ENCODE measurements at regions not wholly inside any gene's neighbourhood (a gene's known extent, or its start where the extent isn't known, plus 50 kb on each side); places are given as distances from the start of the nearest gene placed in this dataset.
A peak's percentile ranks its signal among the peaks of the same experiment; 100 is the strongest.

- H3K27ac ChIP-seq (ENCODE audit: low read depth, low read length): no peak overlapping the region
- no peak for TF ChIP-seq EZH2phosphoT487 (IDR thresholded peaks at IDR 0.05; ENCODE audit: borderline replicate concordance, low read length)
- peak; percentile 22 for TF ChIP-seq CTCF (IDR thresholded peaks at IDR 0.05; ENCODE audit: low read depth, low read length, poor library complexity, severe bottlenecking)
- H3F3A ChIP-seq (ENCODE audit: control insufficient read depth, insufficient read depth): no peaks in the 10 kb centered on the region
- H3K9me2 ChIP-seq (replicated peaks; ENCODE audit: control insufficient read depth, low read length): no peaks in the 10 kb centered on the region
- no peaks in the 10 kb centered on the region for H4K20me1 ChIP-seq (ENCODE audit: control insufficient read depth, insufficient read depth, low read depth, low read length)
- no peaks in the 10 kb centered on the region for H3K27me3 ChIP-seq (ENCODE audit: control insufficient read depth, low read length)
- H3K4me3 ChIP-seq (ENCODE audit: low read length): no peak overlapping the region
- no peaks in the 10 kb centered on the region for H3K79me2 ChIP-seq (ENCODE audit: control insufficient read depth, low read length)
- no peaks in the 10 kb centered on the region for H3K4me1 ChIP-seq (ENCODE audit: control insufficient read depth, low read length)
- H3K36me3 ChIP-seq (ENCODE audit: control insufficient read depth, low read length): no peaks in the 10 kb centered on the region
- H3K4me2 ChIP-seq (ENCODE audit: low read length): no peak overlapping the region
- H3K9me3 ChIP-seq (ENCODE audit: control insufficient read depth, insufficient read depth, low read length): no peaks in the 10 kb centered on the region
Observed at GRCh38 chr15:47551079-47551478, 166.2 kb upstream of the SEMA6D start.

GRCh38 chr15:47551546-47551945 lies 165.8 kb upstream of the SEMA6D start:
- Histone ChIP-seq H3K4me2 (ENCODE audit: low read length) (no peak overlapping the region), H3K27ac (ENCODE audit: low read depth, low read length) (no peak overlapping the region), H3K4me1 (ENCODE audit: control insufficient read depth, low read length) (no peaks in the 10 kb centered on the region), H3F3A (ENCODE audit: control insufficient read depth, insufficient read depth) (no peaks in the 10 kb centered on the region), H3K27me3 (ENCODE audit: control insufficient read depth, low read length) (no peaks in the 10 kb centered on the region), H4K20me1 (ENCODE audit: control insufficient read depth, insufficient read depth, low read depth, low read length) (no peaks in the 10 kb centered on the region), H3K9me2 (replicated peaks; ENCODE audit: control insufficient read depth, low read length) (no peaks in the 10 kb centered on the region), H3K9me3 (ENCODE audit: control insufficient read depth, insufficient read depth, low read length) (no peaks in the 10 kb centered on the region), H3K36me3 (ENCODE audit: control insufficient read depth, low read length) (no peaks in the 10 kb centered on the region), H3K4me3 (ENCODE audit: low read length) (no peak overlapping the region), H3K79me2 (ENCODE audit: control insufficient read depth, low read length) (no peaks in the 10 kb centered on the region)
- TF ChIP-seq CTCF (IDR thresholded peaks at IDR 0.05; ENCODE audit: low read depth, low read length, poor library complexity, severe bottlenecking) (no peak), EZH2phosphoT487 (IDR thresholded peaks at IDR 0.05; ENCODE audit: borderline replicate concordance, low read length) (no peak)

- no peak overlapping the region for H3K4me2 ChIP-seq (ENCODE audit: low read length)
- no peaks in the 10 kb centered on the region for H3K36me3 ChIP-seq (ENCODE audit: control insufficient read depth, low read length)
- no peaks in the 10 kb centered on the region for H3K4me1 ChIP-seq (ENCODE audit: control insufficient read depth, low read length)
Observed at GRCh38 chr15:47552978-47553608, 164.2 kb upstream of the SEMA6D start.

More at GRCh38 chr15:47552978-47553608, 164.2 kb upstream of the SEMA6D start:
- Histone ChIP-seq H3K79me2 (ENCODE audit: control insufficient read depth, low read length) (no peaks in the 10 kb centered on the region), H3F3A (ENCODE audit: control insufficient read depth, insufficient read depth) (no peaks in the 10 kb centered on the region), H3K9me3 (ENCODE audit: control insufficient read depth, insufficient read depth, low read length) (no peaks in the 10 kb centered on the region; the same call in 1 of the 2 replicates), H3K27ac (ENCODE audit: low read depth, low read length) (no peak overlapping the region), H3K4me3 (ENCODE audit: low read length) (no peak overlapping the region), H3K27me3 (ENCODE audit: control insufficient read depth, low read length) (no peaks in the 10 kb centered on the region), H3K9me2 (replicated peaks; ENCODE audit: control insufficient read depth, low read length) (no peaks in the 10 kb centered on the region), H4K20me1 (ENCODE audit: control insufficient read depth, insufficient read depth, low read depth, low read length) (no peaks in the 10 kb centered on the region)
- TF ChIP-seq EZH2phosphoT487 (IDR thresholded peaks at IDR 0.05; ENCODE audit: borderline replicate concordance, low read length) (no peak), CTCF (IDR thresholded peaks at IDR 0.05; ENCODE audit: low read depth, low read length, poor library complexity, severe bottlenecking) (no peak)
